HEK293 (cell line): ENCODE measurements at regions not wholly inside any gene's neighbourhood (a gene's known extent, or its start where the extent isn't known, plus 50 kb on each side); places are given as distances from the start of the nearest gene placed in this dataset.

ENCODE experiments used
- CTCF ChIA-PET: fragments of 350-600 bp; formaldehyde crosslinking; extraction: SDS; loops from one replicate; lab custom pipeline; 2021; ENCODE audit warnings: antibody characterized with exemption; lab: Yijun Ruan, JAX
- POLR2A ChIA-PET: fragments of 300-600 bp; formaldehyde crosslinking; extraction: SDS; loops from one replicate; lab custom pipeline; 2020; ENCODE audit warnings: antibody characterized with exemption, inconsistent platforms; lab: Yijun Ruan, JAX
- H3K27ac ChIP-seq: fragments of 200-500 bp; sonication (Bioruptor generic); 2 replicates; pipeline ENCODE4 v1.5.1; 2014; ENCODE audit warnings: low read depth, low read length, control low read depth, inconsistent platforms; ENCODE audit errors: extremely low read depth
- H3K36me3 ChIP-seq, 2 experiments: fragments of 200-500 bp in 1 of 2; sonication (Bioruptor generic) in 1 of 2; 1 replicate in 1 of 2; 2 replicates in 1 of 2; pipeline ENCODE4 v1.5.1; 2014 to 2017; ENCODE audit warnings: inconsistent platforms in 2 of 2, low read length in 2 of 2; ENCODE audit not compliant: control insufficient read depth in 2 of 2, insufficient read depth in 1 of 2
- H3K4me1 ChIP-seq: fragments of 200-500 bp; sonication (Bioruptor generic); 2 replicates; pipeline ENCODE4 v1.5.1; 2014; ENCODE audit warnings: mild to moderate bottlenecking, low read length, inconsistent platforms; ENCODE audit not compliant: control insufficient read depth, insufficient read depth
- H3K4me3 ChIP-seq: 2 replicates; pipeline ENCODE4 v1.5.1; 2011; ENCODE audit warnings: low read depth, mild to moderate bottlenecking, control low read depth, low read length, moderate library complexity
- H3K9me3 ChIP-seq: fragments of 200-500 bp; sonication (Bioruptor generic); 2 replicates; pipeline ENCODE4 v1.5.1; 2014; ENCODE audit warnings: low read depth, low read length, inconsistent platforms; ENCODE audit not compliant: control insufficient read depth, insufficient read depth
- GLIS2 ChIP-seq: fragments of 450-650 bp; formaldehyde crosslinking; IDR thresholded peaks from 2 replicates; pipeline ENCODE4 v1.5.1; 2016; ENCODE audit warnings: missing biosample characterization, missing genetic modification characterization
- HOXA7 ChIP-seq: sonication (generic); formaldehyde crosslinking; IDR thresholded peaks from 2 replicates; pipeline ENCODE4 v1.8.1; 2022; ENCODE audit warnings: missing genetic modification reagents, borderline replicate concordance
- INSM2 ChIP-seq: fragments of 450-650 bp; formaldehyde crosslinking; IDR thresholded peaks from 2 replicates; pipeline ENCODE4 v1.5.1; 2016; ENCODE audit warnings: missing biosample characterization, missing genetic modification characterization
- MZF1 ChIP-seq: fragments of 450-650 bp; formaldehyde crosslinking; IDR thresholded peaks from 2 replicates; pipeline ENCODE4 v1.5.1; 2017; ENCODE audit warnings: missing biosample characterization, missing genetic modification characterization, borderline replicate concordance
- PRDM2 ChIP-seq: fragments of 450-650 bp; formaldehyde crosslinking; IDR thresholded peaks from 2 replicates; pipeline ENCODE4 v1.5.1; 2016; ENCODE audit warnings: missing biosample characterization, missing genetic modification characterization, borderline replicate concordance
- TSHZ1 ChIP-seq: fragments of 450-650 bp; formaldehyde crosslinking; IDR thresholded peaks from 2 replicates; pipeline ENCODE4 v1.5.1; 2016; ENCODE audit warnings: missing biosample characterization, missing genetic modification characterization, borderline replicate concordance
- ZBTB10 ChIP-seq: fragments of 450-650 bp; formaldehyde crosslinking; IDR thresholded peaks from 2 replicates; pipeline ENCODE4 v1.5.1; 2016; ENCODE audit warnings: missing biosample characterization, missing genetic modification characterization
- ZBTB44 ChIP-seq: fragments of 450-650 bp; IDR thresholded peaks from 2 replicates; pipeline ENCODE4 v1.5.1; 2018; ENCODE audit warnings: missing biosample characterization, mild to moderate bottlenecking, missing genetic modification characterization
- ZBTB48 ChIP-seq: fragments of 450-650 bp; formaldehyde crosslinking; IDR thresholded peaks from 2 replicates; pipeline ENCODE4 v1.5.1; 2016; ENCODE audit warnings: missing biosample characterization, missing genetic modification characterization
- ZNF174 ChIP-seq: fragments of 450-650 bp; formaldehyde crosslinking; IDR thresholded peaks from 2 replicates; pipeline ENCODE4 v1.5.0; 2017; ENCODE audit warnings: missing biosample characterization, mild to moderate bottlenecking, missing genetic modification characterization
- ZNF501 ChIP-seq: fragments of 450-650 bp; formaldehyde crosslinking; IDR thresholded peaks from 2 replicates; pipeline ENCODE4 v1.5.1; 2016; ENCODE audit warnings: missing biosample characterization, missing genetic modification characterization
- ZNF555 ChIP-seq: fragments of 450-650 bp; formaldehyde crosslinking; conservative IDR thresholded peaks from 2 replicates; pipeline ENCODE4 v1.5.1; 2017; ENCODE audit warnings: missing biosample characterization, mild to moderate bottlenecking, missing genetic modification characterization, inconsistent platforms
- ZNF561 ChIP-seq: fragments of 450-650 bp; IDR thresholded peaks from 2 replicates; pipeline ENCODE4 v1.5.1; 2018; ENCODE audit warnings: missing biosample characterization, missing genetic modification characterization, borderline replicate concordance
- ZNF621 ChIP-seq: fragments of 450-650 bp; formaldehyde crosslinking; IDR thresholded peaks from 2 replicates; pipeline ENCODE4 v1.5.1; 2017; ENCODE audit warnings: missing biosample characterization, missing genetic modification characterization
- ZNF707 ChIP-seq: fragments of 450-650 bp; formaldehyde crosslinking; IDR thresholded peaks from 2 replicates; pipeline ENCODE4 v1.5.1; 2016; ENCODE audit warnings: missing biosample characterization, missing genetic modification characterization
- ZNF777 ChIP-seq: fragments of 450-650 bp; formaldehyde crosslinking; IDR thresholded peaks from 2 replicates; pipeline ENCODE4 v1.5.1; 2017; ENCODE audit warnings: missing biosample characterization, missing genetic modification characterization, borderline replicate concordance
- ZNF843 ChIP-seq: fragments of 450-650 bp; formaldehyde crosslinking; IDR thresholded peaks from 2 replicates; pipeline ENCODE4 v1.5.1; 2016; ENCODE audit warnings: missing biosample characterization, missing genetic modification characterization
- ZSCAN18 ChIP-seq: fragments of 450-650 bp; formaldehyde crosslinking; IDR thresholded peaks from 2 replicates; pipeline ENCODE4 v1.5.1; 2016; ENCODE audit warnings: missing biosample characterization, missing genetic modification characterization
- ZXDB ChIP-seq: fragments of 450-650 bp; formaldehyde crosslinking; IDR thresholded peaks from 2 replicates; pipeline ENCODE4 v1.5.1; 2016; ENCODE audit warnings: missing biosample characterization, missing genetic modification characterization

GRCh38 chr2:191552066-191552465, 125.9 kb upstream of the NABP1 start:
- CTCF ChIA-PET = interaction anchor here (0.8 to 1.3 kb wide), 6 partner anchors 13 to 610 kb away, joined by 3 to 7 read pairs (median 4); no protein-coding TSS in a partner anchor
- POLR2A ChIA-PET = interaction anchor here (0.7 kb wide), 1 partner anchor 305 kb away, joined by 3 read pairs; no protein-coding TSS in a partner anchor
- Histone ChIP-seq H3K4me1 (peaks cover 3% of the 10 kb centered on the region; the same call in 1 of the 2 replicates), H3K9me3 (no peaks in the 10 kb centered on the region), H3K27ac (no peak overlapping the region), H3K36me3 (no peaks in the 10 kb centered on the region), H3K4me3 (no peak overlapping the region)
- TF ChIP-seq ZBTB44 (tag by site-specific recombination) (no peak), ZNF843 (tag by site-specific recombination) (no peak), PRDM2 (tag by site-specific recombination) (no peak), TSHZ1 (no peak), ZXDB (tag by site-specific recombination) (no peak), ZNF501 (tag by site-specific recombination) (no peak), MZF1 (tag by site-specific recombination) (no peak), ZNF707 (tag by site-specific recombination) (no peak), ZNF555 (tag by site-specific recombination) (no peak), INSM2 (no peak), ZSCAN18 (tag by site-specific recombination) (no peak), HOXA7 (CRISPR knock-in tag) (no peak), ZNF174 (no peak), GLIS2 (tag by site-specific recombination) (no peak), ZNF621 (tag by site-specific recombination) (no peak), ZBTB48 (tag by site-specific recombination) (no peak), ZNF561 (tag by site-specific recombination) (no peak), ZBTB10 (no peak), ZNF777 (tag by site-specific recombination) (no peak)
